GM19328 (cell line): ENCODE measurements at regions not wholly inside any gene's neighbourhood (a gene's known extent, or its start where the extent isn't known, plus 50 kb on each side); places are given as distances from the start of the nearest gene placed in this dataset.
"Not testable (repeated sequence)": the region's sequence is repeated elsewhere in the genome, so short reads cannot be mapped to it uniquely, and the experiment has no call there.

Experiments
- ATAC-seq: cut with Tn5 transposase; IDR thresholded peaks from one replicate; pipeline ENCODE4 v1.9.1; 2021; ENCODE audit warnings: mild to moderate bottlenecking, moderate library complexity; ENCODE audit not compliant: unreplicated experiment

DNA sequence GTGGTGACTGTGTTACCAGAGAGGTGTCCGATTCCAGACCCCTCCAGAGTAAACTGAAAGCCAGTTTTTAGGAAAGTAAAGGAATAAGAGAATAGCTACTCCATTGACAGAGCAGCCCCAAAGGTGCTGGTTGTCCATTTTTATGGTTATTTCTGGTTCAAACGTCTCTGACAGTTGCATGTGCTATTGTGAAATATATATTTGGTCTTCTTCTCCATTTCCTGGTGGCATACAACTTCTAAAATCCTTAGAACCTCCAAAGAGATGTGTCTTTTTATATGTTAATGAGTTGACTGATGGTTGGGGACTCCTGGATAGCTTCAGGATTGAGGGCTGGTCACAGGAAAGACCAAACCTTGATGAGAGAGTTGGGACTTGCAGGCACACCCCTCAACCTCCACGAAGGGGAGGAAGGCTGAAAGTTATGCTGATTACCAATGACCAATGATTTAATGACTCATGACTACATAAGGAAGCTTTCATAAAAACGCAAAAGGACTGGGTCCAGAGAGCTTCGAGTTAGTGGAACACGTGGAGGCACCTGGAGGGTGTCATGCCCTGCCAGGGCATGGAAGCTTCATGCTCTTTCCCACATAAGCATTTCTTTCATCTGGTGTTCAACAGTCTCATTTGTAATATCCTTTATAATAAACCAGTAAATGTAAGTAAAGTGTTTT, 100.7 kb downstream of the SLC16A1 start:
- no peak for ATAC-seq

DNA sequence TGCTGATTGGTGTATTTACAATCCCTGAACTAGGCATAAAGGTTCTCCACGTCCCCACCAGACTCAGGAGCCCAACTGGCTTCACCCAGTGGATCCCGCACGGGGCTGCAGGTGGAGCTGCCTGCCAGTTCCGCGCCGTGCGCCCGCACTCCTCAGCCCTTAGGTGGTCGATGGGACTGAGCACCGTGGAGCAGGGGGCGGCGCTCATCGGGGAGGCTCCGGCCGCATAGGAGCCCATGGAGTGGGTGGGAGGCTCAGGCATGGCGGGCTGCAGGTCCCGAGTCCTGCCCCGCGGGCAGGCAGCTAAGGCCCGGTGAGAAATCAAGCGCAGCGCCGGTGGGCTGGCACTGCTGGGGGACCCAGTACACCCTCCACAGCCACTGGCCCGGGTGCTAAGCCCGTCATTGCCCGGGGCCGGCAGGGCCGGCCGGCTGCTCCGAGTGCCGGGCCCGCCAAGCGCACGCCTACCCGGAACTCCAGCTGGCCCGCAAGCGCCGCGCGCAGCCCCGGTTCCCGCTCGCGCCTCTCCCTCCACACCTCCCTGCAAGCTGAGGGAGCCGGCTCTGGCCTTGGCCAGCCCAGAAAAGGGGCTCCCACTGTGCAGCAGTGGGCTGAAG, 101.5 kb downstream of the SLC16A1 start:
- ATAC-seq = not testable (repeated sequence)

DNA sequence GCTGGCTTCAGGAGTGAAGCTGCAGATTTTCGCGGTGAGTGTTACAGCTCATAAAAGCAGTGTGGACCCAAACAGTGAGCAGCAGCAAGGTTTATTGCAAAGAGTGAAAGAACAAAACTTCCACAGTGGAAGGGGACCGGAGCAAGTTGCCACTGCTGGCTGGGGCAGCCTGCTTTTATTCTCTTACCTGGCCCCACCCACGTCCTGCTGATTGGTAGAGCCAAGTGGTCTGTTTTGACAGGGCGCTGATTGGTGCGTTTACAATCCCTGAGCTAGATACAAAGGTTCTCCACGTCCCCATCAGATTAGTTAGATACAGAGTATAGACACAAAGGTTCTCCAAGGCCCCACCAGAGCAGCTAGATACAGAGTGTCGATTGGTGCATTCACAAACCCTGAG, 102.1 kb downstream of the SLC16A1 start:
- ATAC-seq = not testable (repeated sequence)

DNA sequence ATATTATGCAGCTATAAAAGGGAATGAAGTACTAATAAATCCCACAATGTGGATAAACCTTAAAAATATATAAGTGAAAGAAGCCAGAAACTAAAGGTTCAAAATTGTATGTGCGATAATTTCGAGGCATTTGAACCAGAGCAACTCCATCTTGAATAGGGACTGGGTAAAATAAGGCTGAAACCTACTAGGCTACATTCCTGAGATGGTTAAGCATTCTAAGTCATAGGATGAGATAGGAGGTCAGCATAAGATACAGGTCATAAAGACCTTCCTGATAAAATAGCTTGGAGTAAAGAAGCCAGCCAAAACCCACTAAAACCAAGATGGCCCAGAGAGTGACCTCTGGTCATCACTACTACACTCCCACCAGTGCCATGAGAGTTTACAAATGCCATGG, 103.1 kb downstream of the SLC16A1 start:
- no peak for ATAC-seq

DNA sequence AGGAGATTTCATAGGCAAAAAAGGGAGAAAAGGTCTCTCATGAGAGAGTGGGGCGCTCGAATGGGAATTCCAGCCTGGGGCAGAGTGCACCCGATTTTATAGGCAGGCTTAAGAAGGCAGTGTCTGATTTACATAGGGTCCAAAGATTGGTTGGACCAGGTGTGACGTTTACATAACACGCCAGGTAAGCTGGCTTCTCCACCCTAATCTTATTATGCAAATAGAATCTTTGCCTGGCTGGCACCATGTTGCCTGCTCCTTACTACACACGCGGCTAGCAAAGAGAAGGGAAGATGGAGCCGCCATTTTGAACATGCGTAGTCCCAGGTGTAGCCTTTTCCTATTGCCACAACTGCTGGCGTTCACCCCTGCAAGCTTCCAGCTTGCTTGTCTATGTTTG, 103.7 kb downstream of the SLC16A1 start:
- ATAC-seq = no peak

DNA sequence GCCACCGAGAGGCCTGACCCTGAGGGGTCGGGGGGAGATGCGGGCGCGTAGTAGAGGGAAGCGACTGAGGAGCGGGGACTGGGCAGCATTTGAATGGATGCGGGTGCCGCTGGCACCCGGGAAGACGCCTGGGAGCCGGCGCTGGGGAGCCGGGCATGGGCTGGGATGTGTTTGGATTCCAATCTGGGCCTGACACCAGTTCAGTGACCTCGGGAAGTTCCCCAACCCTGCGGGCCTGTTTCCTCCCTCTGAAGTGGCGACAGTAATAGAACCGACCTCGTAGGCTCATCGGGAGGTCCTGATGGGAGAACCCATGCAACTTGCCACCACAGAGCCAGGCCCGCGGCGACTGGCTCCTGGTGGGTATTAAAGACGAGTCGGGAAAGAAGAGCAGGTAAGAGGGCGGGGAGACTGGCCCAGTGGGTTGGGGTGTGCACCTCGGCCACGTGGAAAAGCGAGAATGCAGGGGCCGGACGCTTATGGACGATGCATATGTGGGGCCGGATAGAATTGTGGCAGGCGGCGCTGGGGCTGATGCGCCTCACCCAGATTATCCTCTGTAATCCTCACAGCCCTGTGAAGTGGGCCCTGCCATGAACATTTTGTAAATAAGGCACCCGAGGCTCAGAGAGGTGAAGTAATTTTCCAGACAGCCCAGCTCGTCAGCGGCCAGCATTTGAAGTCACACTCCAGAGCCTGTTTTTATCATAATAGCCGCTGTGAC, 105.8 kb downstream of the SLC16A1 start:
- ATAC-seq = no peak

DNA sequence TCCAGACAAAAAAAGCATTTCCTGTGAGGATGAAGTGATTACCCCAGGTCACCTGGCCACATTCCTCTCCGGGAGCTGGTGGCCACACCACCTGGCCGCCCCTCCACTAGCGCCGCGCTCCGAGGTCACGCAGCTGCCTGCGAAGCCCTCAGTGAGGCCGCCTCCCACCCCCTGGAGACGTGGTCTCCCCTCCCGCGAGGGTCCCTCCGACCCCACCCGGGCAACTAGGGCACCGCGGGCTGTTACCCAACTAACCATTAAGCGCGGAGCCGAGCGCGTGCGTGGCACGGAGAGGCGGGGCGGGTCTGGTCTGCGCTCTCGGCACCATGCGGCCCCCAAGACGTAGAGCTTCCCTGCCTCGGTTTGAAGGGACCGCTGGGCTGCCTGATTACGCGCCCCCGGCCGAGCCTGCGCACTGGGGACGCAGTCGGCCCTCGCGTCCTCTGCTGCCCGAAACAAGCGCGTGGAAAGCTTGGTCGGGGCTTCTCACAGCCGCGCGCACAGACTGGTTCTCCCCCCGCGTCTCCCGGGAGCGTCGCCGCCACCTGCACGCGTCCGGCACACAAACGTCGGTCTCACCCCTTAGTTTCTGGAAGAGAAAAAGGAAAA, 106.5 kb downstream of the SLC16A1 start:
- no peak for ATAC-seq

DNA sequence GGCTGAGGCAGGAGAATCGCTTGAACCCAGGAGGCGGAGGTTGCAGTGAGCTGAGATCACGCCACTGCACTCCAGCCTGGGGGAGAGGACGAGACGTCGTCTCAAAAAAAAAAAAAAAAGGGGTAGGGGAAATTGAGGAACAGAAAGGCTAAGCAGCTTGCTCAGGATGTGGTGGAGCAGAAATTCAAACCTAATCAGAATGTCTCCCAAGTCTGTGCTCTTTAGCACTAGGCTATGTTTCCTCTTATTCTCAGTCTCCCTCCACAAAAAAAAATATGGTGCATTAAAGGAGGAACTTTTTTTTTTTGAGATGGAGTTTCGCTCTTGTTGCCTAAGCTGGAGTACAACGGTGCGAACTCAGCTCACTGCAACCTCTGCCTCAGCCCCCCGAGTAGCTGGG, 114.2 kb downstream of the SLC16A1 start:
- ATAC-seq = no peak

DNA sequence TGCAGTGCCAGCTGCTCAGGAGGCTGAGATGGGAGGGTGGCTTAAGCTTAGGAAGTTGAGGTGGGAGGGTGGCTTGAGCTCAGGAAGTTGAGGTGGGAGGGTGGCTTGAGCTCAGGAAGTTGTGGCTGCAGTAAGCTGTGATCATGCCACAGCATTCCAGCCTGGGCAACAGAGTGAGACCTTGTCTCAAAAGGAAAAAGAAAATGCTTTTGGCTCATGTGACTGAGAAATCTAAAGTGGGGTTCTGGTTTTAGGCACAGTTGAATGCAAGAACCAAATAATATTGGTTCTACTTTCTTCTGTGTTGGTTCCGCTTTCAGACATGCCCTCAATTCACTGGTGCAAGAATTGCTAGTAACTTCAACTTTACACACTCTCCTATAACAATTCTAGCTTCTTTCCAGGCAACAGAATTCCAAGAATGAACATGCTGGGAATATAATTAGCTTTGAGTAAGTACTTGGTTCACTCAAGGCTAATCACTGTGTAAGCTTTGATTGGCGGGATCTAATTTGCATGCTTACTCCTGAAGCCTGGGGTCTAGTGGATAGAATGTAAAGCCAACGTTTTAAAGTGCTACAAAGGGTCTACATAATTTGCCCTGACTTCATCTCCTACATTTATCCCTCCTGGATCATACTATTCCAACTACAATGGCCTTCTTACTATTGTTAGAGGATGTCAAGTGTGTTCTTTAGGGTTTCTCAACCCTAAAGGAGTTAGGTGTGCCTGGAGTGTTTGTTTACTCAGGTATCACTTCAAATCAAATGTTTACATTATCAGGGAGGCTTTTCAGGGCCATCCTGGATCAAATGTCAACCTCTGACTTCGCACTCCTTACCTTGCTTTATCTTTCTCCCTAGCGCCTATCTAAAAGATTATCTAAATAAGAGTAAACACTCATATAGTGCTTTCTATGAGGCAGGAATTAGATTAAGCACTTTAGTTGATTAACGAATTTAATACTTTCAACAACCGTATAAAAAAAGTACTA, 115.1 kb downstream of the SLC16A1 start:
- peak; percentile 60 for ATAC-seq

DNA sequence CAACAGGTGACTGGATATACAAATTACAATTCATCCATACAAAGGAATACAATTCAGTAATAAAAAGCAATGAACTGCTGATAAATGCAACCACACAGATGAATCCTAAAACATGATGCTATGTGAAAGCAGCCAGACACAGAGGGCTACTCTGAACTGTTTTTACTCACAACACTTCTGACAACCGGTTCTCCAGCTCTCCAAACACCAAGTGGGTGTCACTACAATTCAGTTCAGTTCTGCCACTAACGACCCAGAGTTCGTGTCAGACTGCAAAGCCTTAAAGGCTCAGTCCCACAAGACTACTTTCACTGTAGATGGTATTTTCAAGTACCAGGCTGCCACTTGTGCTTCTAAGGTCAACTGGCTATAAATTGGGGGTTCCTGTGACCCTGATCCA, 119.4 kb downstream of the SLC16A1 start:
- ATAC-seq = no peak

DNA sequence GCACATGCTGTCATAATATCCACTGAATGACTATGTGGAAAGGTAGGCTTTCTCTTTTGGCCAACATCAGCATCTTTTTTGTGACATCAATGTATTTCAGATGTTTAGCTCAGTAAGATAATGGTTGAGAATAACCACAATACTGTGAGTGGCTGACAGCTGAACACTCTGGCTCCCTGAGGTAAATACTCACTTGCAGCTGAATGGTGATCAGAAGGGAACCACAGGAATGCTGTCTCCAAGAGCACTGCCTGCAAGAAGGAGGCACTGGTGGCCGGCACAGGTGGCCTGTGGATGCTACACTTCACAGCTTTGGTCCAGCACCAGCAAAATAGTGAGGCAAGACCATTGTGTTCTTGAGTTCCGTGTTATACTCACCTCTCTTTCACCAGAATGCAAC, 118.7 kb upstream of the PPM1J start:
- no peak for ATAC-seq

DNA sequence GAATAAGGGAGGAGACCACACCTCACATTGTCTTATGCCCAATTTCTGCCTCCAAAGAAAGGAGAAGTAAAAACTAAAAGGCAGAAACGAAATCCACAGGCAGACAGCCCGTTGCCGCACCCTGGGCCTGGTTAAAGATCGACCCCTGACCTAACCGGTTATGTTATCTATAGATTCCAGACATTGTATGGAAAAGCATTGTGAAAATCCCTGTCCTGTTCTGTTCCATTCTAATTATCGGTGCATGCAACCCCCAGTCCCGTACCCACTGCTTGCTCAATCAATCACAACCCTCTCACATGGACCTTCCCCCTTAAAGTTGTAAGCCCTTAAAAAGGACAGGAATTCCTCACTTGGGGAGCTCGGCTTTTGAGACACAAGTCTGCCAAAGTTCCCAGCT, 117.1 kb upstream of the PPM1J start:
- ATAC-seq = not testable (repeated sequence)

DNA sequence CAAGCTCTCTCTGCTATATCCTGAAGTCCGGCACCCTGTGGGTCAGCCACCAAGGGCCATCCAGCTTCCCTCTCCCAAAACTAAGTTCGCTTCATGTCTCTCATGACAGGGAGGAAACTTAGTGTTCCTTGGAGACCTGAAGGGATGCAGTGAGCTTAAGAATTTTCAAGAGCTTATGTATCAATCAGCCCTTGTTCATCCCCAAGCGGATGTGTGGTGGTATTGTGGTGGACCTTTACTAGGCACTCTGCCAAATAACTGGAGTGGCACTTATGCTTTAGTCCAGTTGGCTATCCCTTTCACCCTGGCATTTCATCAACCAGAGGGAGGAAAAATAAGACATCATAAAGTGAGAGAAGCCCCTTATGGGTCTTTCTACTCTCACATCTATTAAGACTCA, 114.6 kb upstream of the PPM1J start:
- not testable (repeated sequence) for ATAC-seq

DNA sequence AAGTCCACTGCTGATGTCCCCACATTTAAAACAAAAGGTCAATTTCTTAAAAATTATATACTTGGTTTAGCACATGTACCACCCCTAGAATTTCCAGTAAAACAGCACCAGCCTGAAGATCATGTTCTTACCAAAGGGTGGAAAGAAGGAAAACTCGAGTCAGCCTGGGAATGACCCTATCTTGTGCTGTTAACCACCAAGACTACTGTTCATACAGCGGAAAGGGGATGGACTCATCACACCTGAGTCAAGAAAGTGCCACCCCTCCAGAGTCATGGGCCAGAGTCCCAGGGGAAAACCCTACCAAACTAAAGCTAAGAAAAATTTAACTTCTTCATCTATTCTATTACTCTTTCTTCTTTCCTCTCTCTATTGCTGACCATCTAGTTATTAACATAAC, 113.6 kb upstream of the PPM1J start:
- no peak for ATAC-seq

DNA sequence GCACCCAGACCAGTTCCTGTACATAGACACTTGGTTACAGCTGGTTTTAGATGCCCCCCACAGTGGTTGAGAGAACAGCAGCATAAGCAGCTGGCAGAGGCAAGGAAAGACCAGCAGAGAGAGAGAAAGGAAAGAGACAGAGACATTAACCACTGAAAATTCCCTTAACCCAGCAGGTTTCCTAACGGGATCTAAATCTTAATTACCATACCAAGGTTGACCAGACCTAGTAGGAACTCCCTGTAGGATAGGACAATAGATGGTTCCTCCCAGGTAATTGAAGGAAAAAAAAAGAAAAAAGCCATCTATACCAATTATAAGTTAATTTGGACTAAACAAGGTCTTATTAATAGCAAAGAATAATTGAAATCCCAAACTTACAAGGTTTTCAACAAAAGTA, 112.3 kb upstream of the PPM1J start:
- not testable (repeated sequence) for ATAC-seq

DNA sequence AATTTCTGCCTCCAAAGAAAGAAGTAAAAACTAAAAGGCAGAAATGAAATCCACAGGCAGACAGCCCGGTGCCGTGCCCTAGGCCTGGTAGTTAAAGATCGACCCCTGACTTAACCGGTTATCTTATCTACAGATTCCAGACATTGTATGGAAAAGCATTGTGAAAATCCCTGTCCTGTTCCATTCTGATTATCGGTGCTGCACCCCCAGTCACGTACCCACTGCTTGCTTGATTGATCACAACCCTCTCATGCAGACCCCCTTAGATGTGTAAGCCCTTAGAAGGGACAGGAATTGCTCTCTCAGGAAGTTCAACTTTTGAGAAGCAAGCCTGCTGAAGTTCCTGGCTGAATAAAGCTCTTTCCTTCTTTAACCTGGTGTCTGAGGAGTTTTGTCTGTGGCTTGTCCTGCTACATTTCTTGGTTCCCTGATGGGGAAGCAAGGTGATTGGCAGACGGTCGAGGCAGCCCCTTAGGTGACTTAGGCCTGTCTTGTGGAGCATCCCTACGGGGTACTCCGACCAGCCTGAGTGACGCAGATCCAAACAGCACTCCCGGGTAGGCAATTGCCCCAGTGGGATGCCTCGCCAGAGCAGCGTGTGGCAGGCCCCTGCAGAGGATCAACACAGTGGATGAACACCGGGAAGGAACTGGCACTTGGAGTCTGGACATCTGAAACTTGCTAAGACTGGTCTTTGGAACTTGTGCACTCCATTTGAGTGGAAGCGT, 111.2 kb upstream of the PPM1J start:
- ATAC-seq = no peak

DNA sequence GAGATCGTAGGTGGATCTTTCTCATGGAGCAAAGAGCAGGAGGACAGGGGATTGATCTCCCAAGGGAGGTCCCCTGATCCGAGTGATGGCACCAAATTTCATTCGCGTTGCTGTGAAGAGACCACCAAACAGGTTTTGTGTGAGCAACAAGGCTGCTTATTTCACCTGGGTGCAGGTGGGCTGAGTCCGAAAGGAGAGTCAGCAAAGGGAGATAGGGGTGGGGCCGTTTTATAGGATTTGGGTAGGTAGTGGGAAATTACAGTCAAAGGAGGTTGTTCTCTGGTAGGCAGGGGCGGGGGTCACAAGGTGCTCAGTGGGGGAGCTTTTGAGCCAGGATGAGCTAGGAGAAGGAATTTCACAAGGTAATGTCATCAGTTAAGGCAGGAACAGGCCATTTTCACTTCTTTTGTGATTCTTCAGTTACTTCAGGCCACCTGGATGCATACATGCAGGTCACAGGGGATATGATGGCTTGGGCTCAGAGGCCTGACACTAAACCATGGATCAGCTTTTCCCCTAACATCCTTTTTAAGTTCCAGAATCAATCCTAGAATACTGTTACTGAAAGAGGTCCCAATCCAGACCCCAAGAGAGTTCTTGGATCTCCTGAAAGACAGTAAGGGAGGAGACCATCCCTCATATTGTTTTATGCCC, 110.6 kb upstream of the PPM1J start:
- ATAC-seq = not testable (repeated sequence)

DNA sequence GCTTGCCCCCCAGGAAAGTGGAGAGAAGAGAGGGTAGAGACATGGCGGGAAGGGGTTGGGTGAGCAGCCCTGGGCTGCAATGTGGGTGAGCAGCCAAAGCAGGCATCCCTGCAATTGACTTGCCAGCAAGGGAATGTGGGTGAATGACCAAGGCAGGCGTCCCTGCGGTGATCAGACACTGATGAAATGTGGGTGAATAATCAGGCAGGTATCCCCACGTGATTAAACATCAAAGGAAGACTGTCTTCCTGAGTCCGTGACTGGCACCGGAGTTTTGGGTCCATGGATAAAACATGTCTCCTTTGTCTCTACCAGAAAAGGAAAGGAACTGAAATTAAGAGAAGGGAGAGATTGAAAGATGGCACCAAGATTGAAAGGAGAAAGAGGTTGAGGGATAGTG, 109.9 kb upstream of the PPM1J start:
- not testable (repeated sequence) for ATAC-seq

DNA sequence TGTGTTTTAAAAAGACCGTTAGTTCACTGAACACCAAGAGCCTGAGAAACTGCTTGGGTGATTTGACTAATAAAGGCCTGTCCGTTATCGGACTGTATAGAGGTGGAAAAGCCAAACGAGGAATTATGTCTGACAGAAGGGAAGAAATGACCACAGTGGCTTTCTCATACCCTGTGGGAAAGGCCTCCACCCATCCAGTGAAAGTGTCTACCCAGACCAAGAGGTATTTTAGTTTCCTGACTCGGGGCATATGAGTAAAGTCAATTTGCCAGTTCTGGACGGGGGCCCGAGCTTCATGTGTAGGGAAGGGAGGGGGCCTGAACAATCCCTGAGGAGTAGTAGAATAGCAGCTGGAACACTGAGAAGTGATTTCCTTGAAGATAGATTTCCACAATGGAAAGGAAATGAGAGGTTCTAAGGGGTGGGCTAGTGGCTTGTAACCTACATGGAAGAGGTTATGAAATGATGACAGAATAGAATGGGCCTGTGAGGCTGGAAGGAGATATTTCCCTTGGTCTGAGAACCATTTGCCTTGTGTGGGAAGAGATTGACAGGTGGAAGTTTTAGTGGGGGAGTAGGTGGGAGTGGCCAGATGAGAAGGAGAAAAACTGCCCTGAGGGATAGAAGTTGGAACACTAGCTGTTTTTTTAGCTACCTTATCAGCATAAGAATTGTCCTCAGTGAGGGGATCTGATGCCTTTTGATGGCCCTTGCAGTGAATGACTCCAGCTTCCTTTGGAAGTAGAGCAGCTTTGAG, 106.4 kb upstream of the PPM1J start:
- ATAC-seq = not testable (repeated sequence)
